ENCODE measurements at regions not wholly inside any gene's neighbourhood (a gene's known extent, or its start where the extent isn't known, plus 50 kb on each side); places are given as distances from the start of the nearest gene placed in this dataset.
A peak's percentile ranks its signal among the peaks of the same experiment; 100 is the strongest.
"Not testable (repeated sequence)": the region's sequence is repeated elsewhere in the genome, so short reads cannot be mapped to it uniquely, and the experiment has no call there.

DNA sequence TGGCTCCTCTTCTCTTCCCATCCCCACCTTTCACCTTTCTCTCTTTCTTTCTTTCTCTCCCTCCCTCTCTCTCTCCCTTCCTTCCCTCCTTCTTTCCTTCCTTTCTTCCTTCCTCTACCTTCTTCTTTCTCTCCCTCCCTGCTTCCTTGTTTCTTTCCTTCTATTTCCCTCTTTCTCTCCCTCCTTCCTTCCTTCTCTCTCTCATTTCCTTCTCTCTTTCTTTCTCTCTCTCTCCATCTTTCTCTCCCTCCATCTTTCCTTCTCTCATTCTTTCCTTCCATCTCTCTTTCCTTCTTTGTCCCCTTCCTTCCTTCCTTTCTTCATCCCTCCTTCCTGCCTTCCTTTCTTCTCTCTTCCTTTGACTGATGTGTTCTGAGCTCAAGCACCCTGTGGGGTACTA, 1467.0 kb upstream of the DEFB115 start:
- Histone ChIP-seq H3K36me3 (no peaks in the 10 kb centered on the region), H3K27ac (no peak overlapping the region), H3K27me3 (no peaks in the 10 kb centered on the region), H3K9me3 (peaks cover 0 to 5% of the 10 kb centered on the region in 2 donors), H3K4me1 (no peaks in the 10 kb centered on the region), H3K4me3 (no peak overlapping the region)
- DNase-seq (ENCODE audit: low spot score in 2 of 2), result no peak
- intact Hi-C loops (cut with DNase I; ENCODE audit: low total_unique reads), result no loop called here
- TF ChIP-seq, protein P1, sequence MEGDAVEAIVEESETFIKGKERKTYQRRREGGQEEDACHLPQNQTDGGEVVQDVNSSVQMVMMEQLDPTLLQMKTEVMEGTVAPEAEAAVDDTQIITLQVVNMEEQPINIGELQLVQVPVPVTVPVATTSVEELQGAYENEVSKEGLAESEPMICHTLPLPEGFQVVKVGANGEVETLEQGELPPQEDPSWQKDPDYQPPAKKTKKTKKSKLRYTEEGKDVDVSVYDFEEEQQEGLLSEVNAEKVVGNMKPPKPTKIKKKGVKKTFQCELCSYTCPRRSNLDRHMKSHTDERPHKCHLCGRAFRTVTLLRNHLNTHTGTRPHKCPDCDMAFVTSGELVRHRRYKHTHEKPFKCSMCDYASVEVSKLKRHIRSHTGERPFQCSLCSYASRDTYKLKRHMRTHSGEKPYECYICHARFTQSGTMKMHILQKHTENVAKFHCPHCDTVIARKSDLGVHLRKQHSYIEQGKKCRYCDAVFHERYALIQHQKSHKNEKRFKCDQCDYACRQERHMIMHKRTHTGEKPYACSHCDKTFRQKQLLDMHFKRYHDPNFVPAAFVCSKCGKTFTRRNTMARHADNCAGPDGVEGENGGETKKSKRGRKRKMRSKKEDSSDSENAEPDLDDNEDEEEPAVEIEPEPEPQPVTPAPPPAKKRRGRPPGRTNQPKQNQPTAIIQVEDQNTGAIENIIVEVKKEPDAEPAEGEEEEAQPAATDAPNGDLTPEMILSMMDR (IDR thresholded peaks at IDR 0.05), result no peak
- TF ChIP-seq POLR2A (IDR thresholded peaks at IDR 0.05) (no peak), POLR2AphosphoS5 (IDR thresholded peaks at IDR 0.05) (no peak)

DNA sequence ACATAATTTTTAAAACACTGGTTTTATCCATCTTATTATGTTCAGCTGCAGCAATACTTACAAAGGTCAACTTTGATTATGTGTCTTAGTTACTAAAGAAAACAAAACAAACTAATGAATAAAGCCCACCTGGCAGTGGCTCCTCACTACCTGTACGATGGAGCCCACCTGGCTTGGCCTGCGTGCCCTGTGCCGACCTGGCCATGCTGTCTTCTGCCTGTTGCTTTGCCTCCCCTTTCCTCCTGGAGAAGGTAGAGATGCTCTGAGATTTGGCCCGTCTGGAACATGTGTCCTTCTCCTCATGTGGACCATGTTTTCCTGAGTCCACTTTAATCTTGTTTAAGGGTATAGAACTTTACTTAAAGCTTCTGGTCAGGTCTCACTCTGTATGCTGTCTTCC, 1426.0 kb upstream of the DEFB115 start:
- H3K4me3 ChIP-seq; intact Hi-C loops (cut with DNase I; ENCODE audit: low total_unique reads); H3K27ac ChIP-seq; DNase-seq (ENCODE audit: low spot score in 2 of 2); H3K4me1 ChIP-seq; H3K9me3 ChIP-seq; H3K27me3 ChIP-seq; H3K36me3 ChIP-seq: not testable (repeated sequence)

DNA sequence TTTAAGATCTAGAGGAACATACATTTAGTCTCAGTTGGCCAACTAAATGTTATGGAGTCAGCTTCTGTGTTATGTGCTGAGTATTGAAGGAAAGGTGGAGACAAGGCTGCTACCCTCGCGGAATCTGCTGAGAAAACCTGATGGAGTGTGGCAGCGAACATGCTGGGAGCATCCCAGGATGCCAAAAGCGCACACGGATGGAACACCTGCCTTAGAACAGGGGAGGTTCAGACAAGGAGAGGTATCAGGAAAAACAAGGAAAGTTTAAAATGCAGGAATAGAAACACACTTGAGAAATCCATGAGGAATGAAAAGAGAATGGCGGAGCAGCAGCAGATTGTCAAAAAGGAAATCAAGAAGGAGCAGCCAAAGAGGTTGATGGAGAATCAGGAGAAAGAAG, 1389.5 kb upstream of the DEFB115 start:
- H3K4me1 ChIP-seq; H3K36me3 ChIP-seq; H3K4me3 ChIP-seq; DNase-seq (ENCODE audit: low spot score in 2 of 2); H3K27ac ChIP-seq; H3K9me3 ChIP-seq; H3K27me3 ChIP-seq; intact Hi-C loops (cut with DNase I; ENCODE audit: low total_unique reads): not testable (repeated sequence)

DNA sequence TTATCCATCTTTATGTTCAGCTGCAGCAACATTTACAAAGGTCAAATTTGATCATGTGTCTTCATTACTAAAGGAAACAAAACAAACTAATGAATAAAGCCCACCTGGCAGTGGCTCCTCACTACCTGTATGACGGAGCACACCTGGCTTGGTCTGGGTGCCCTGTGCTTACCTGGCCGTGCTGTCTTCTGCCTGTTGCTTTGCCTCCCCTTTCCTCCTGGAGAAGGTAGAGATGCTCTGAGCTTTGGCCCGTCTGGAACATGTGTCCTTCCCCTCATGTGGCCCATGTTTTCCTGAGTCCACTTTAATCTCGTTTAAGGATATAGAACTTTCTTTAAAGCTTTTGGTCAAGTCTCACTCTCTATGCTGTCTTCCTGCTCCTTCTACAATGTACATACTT, 1388.8 kb upstream of the DEFB115 start:
- H3K4me1 ChIP-seq; H3K4me3 ChIP-seq; DNase-seq (ENCODE audit: low spot score in 2 of 2); H3K36me3 ChIP-seq; H3K27me3 ChIP-seq; intact Hi-C loops (cut with DNase I; ENCODE audit: low total_unique reads); H3K27ac ChIP-seq; H3K9me3 ChIP-seq: not testable (repeated sequence)

DNA sequence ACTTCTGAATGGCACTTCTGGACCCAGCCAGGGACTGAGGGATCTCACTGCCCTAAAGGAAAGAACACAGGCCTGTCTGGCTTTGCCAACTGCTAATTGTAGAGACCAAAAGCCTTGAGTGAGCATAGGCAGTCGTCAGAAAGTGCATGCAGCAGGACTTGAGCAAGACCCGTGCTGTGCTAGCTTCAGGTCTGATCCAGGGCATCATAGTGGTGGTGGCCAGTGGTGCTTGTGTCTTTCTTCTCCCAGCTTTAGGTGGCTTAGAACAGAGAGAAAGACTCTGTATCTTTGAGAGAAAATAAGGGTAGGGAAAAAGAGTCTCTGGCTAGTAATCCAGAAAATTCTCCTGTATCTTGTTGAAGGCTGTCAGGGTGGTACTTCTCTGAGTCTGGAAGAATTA, 1385.6 kb upstream of the DEFB115 start:
- H3K4me1 ChIP-seq; H3K4me3 ChIP-seq; intact Hi-C loops (cut with DNase I; ENCODE audit: low total_unique reads); H3K27ac ChIP-seq; H3K36me3 ChIP-seq; H3K27me3 ChIP-seq: not testable (repeated sequence)
- peaks cover 23 to 34% of the 10 kb centered on the region in 2 donors for H3K9me3 ChIP-seq
- DNase-seq (ENCODE audit: low spot score in 2 of 2), result peak in 1 of 2 donors; percentile 40

DNA sequence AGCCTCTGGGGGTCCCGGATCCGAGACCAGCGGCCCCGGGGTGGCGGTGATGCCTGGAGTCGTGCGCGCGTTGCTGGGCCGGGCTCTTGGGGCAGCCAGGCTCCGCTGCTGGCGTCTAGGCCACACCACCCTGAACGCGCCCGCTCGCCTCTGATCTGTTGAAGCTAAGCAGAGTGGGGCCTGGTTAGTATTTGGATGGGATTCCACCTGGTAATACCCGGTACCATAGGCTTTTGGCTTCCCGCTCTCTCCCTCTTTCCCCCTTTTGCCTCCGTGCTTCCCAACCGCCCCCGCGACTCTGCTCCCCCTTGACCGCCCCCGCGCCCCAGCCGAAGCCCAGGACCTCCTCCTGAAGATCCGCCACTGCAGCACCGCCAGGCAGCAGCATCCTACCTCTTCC, 1383.5 kb upstream of the DEFB115 start:
- no peaks in the 10 kb centered on the region for H3K4me1 ChIP-seq
- TF ChIP-seq POLR2AphosphoS5 (IDR thresholded peaks at IDR 0.05) (no peak), POLR2A (IDR thresholded peaks at IDR 0.05) (no peak)
- TF ChIP-seq, protein P1 (IDR thresholded peaks at IDR 0.05), result no peak
- no peak overlapping the region for H3K27ac ChIP-seq
- intact Hi-C loops (cut with DNase I; ENCODE audit: low total_unique reads), result no loop called here
- no peaks in the 10 kb centered on the region for H3K27me3 ChIP-seq
- peak in 1 of 2 donors; percentile 70 for DNase-seq (ENCODE audit: low spot score in 2 of 2)
- no peaks in the 10 kb centered on the region for H3K36me3 ChIP-seq
- H3K9me3 ChIP-seq, result peaks cover 30 to 55% of the 10 kb centered on the region in 2 donors
- no peak overlapping the region for H3K4me3 ChIP-seq

DNA sequence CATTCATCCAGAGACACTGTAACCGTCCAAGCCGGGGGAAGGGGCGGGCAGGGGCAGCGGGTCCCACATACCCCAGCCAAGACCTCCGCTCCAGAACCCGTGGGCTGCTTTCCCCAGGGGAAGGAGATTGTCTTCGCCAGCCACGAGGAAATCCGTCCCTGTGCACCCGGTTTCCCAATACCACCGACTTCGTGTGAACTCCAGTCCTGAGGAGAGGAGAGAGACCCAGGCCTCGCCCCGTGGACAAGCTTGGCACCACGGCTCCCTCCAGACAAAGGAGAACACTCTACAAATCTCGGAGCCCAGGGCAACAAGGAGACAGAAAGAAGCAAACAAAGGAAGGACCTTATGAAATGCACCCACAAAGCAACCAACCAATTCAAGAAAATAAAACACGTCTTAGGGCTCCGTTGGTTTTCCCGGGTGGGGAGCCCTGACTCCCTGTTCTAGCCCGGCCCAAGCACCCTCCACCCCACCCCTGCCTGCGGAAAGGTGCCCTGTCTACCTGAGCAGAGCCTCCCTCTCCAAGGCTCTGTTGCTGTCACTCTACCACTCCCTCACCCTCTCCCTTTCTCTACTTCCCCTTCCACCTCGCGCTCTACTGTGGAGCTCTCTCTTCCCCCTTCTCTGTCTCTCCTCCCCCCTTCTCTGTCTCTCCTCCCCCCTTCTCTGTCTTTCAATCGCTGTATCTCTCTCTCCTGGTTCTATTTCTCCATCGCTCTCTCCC, 1382.8 kb upstream of the DEFB115 start:
- Histone ChIP-seq H3K4me3 (no peak overlapping the region), H3K27ac (no peak overlapping the region), H3K36me3 (no peaks in the 10 kb centered on the region), H3K27me3 (no peaks in the 10 kb centered on the region), H3K4me1 (no peaks in the 10 kb centered on the region), H3K9me3 (peaks cover 32 to 62% of the 10 kb centered on the region in 2 donors)
- peak in 1 of 2 donors; percentile 41 for DNase-seq (ENCODE audit: low spot score in 2 of 2)
- intact Hi-C loops (cut with DNase I; ENCODE audit: low total_unique reads), result no loop called here
- TF ChIP-seq POLR2A (IDR thresholded peaks at IDR 0.05) (no peak), POLR2AphosphoS5 (IDR thresholded peaks at IDR 0.05) (no peak)
- TF ChIP-seq, protein P1 (IDR thresholded peaks at IDR 0.05), result no peak

DNA sequence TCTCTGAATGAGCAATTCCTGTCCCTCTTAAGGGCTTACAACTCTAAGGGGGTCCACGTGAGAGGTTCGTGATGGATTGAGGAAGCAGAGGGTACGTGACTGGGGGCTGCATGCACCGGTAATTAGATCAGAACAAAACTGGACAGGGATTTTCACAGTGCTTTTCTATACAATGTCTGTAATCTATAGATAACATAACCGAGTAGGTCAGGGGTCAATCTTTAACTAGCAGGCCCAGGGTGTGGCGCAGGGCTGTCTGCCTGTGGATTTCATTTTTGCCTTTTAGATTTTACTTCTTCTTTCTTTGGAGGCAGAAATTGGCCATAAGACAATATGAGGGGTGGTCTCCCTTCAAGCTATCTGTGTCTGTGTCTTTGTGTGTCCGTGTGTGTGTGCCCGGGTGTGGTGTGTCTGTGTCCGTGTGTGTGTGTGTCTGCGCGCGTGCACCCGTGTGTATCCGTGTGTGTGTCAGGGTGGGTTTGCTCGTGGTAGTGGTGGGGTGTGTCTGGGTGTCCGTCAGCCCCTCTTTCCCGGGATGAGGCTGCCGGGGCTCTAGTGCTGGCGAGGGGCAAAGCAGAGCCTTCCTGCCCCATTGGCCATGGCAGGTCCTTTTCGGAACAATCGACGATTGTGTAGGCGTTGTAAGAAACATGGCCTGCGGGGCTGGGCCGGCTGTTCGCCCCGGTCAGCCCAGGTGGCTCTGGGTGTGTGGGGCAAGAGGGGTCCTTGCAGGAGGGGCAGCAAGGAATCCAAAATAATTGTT, 1382.0 kb upstream of the DEFB115 start:
- H3K27ac ChIP-seq; H3K27me3 ChIP-seq; H3K4me1 ChIP-seq; H3K4me3 ChIP-seq; intact Hi-C loops (cut with DNase I; ENCODE audit: low total_unique reads); H3K36me3 ChIP-seq: not testable (repeated sequence)
- peak in 1 of 2 donors; percentile 44 for DNase-seq (ENCODE audit: low spot score in 2 of 2)
- peaks cover 32 to 68% of the 10 kb centered on the region in 2 donors for H3K9me3 ChIP-seq

DNA sequence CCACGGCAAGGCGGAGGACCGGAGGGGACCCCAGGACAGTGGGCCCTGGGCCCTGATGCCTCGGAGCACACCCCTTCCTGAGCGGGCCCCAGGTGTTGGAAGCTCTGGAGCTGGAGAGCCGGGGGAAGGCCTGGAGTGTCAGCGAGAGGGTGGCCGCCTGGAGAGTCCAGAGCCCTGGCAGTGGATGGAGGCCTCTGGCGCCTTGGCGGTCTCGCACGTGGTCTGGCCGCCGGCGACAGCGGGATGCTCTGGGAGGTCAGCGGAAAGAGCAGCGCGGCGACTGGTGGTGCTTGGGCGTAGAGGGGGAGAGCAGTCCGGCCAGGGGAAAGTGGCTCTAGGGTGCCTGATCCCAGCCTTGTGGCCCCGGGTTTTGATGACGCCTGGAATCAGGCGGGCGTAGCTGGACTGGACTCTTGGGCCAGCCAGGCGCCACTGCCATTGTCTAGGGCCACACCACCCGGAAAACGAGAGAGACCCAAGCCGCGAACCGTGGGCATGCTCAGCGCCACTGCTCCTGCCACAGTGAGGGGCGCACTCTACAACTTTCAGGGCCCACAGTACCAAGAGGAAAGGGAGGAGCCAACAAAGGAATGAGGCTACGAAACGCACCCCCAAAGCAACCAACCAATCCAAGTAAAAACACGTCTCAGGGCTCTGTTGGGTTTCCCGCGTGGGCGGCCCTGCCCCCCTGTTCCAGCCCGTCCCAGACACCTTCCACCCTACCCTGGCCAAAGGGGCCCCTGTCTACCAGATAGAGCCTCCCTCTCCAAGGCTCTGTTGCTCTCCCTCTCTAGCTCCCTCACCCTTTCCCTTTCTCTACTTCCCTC, 1381.2 kb upstream of the DEFB115 start:
- intact Hi-C loops (cut with DNase I; ENCODE audit: low total_unique reads); H3K4me1 ChIP-seq; H3K27me3 ChIP-seq; H3K4me3 ChIP-seq; H3K27ac ChIP-seq; H3K36me3 ChIP-seq: not testable (repeated sequence)
- peaks cover 32 to 74% of the 10 kb centered on the region in 2 donors for H3K9me3 ChIP-seq
- DNase-seq (ENCODE audit: low spot score in 2 of 2), result peak in 1 of 2 donors; percentile 48

Data from breast epithelium (tissue), 4 donors.